ENCODE measurements at regions not wholly inside any gene's neighbourhood (a gene's known extent, or its start where the extent isn't known, plus 50 kb on each side); places are given as distances from the start of the nearest gene placed in this dataset.

DNA sequence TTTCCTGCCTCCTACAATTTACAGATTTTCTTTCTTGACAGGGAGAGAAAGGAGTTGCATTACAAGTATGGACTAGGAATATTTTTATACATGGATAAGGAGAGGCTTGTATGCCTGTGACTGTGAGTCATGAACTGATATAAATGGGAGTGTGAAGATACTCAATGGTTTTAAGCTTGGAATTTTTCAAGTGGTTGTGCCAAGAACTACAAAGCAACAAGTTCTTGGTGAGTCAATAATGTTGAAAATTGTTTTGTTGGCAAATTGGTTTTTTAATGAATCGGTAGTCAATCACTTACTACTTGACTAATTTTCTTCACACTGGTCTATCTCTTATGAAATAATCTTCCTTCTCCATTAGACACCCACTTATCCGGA is 58.9 kb upstream of the HMGA2 start:
- no peaks in the 10 kb centered on the region for H3K36me3 ChIP-seq
- no peak for ATAC-seq
- DNase-seq: no peak
- H3K27ac ChIP-seq: no peak overlapping the region
- intact Hi-C loops (cut with DNase I): no loop called here
- no peaks in the 10 kb centered on the region for H3K9me3 ChIP-seq
- H3K27me3 ChIP-seq: no peaks in the 10 kb centered on the region
- 67% methylated on average over 2 of the region's 2 CpGs for WGBS (ENCODE audit: insufficient coverage, low coverage, low lambda C conversion rate, missing lambda C conversion rate)
- no peak overlapping the region for H3K4me3 ChIP-seq
- TF ChIP-seq POLR2A (IDR thresholded peaks at IDR 0.05): no peak
- TF ChIP-seq, protein P1, sequence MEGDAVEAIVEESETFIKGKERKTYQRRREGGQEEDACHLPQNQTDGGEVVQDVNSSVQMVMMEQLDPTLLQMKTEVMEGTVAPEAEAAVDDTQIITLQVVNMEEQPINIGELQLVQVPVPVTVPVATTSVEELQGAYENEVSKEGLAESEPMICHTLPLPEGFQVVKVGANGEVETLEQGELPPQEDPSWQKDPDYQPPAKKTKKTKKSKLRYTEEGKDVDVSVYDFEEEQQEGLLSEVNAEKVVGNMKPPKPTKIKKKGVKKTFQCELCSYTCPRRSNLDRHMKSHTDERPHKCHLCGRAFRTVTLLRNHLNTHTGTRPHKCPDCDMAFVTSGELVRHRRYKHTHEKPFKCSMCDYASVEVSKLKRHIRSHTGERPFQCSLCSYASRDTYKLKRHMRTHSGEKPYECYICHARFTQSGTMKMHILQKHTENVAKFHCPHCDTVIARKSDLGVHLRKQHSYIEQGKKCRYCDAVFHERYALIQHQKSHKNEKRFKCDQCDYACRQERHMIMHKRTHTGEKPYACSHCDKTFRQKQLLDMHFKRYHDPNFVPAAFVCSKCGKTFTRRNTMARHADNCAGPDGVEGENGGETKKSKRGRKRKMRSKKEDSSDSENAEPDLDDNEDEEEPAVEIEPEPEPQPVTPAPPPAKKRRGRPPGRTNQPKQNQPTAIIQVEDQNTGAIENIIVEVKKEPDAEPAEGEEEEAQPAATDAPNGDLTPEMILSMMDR (IDR thresholded peaks at IDR 0.05): no peak
- H3K4me1 ChIP-seq: no peaks in the 10 kb centered on the region

DNA sequence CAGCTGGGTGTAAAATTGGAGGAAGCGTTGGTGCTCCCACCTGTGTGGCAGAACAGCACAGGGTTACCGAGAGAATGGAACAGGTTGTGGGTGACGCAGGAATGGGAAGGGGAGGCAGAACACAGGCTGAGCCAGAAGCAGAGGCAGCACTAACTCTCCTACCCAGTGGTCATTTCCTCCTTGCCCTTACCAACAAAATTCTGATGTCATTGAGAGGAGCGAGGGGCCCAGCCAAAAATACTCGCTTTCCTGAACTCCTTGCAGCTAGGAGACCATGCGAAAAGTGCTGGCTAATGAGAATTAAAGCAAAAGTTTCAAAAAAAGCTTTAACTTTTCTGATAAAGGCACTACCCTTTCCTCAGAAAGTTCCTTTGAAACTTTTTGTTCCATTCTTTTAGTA is 54.4 kb upstream of the HMGA2 start:
- Histone ChIP-seq H3K27ac (no peak overlapping the region), H3K36me3 (no peaks in the 10 kb centered on the region), H3K4me1 (no peaks in the 10 kb centered on the region), H3K4me3 (no peak overlapping the region), H3K9me3 (no peaks in the 10 kb centered on the region), H3K27me3 (no peaks in the 10 kb centered on the region)
- intact Hi-C loops (cut with DNase I): no loop called here
- 66% methylated on average over 6 of the region's 6 CpGs for WGBS (ENCODE audit: insufficient coverage, low coverage, low lambda C conversion rate, missing lambda C conversion rate)
- ATAC-seq (no peak), DNase-seq (no peak)
- no peak for TF ChIP-seq POLR2A (IDR thresholded peaks at IDR 0.05)
- TF ChIP-seq, protein P1 (IDR thresholded peaks at IDR 0.05): no peak
